HG03354 (cell line): ENCODE measurements at regions not wholly inside any gene's neighbourhood (a gene's known extent, or its start where the extent isn't known, plus 50 kb on each side); places are given as distances from the start of the nearest gene placed in this dataset.
"Not testable (repeated sequence)": the region's sequence is repeated elsewhere in the genome, so short reads cannot be mapped to it uniquely, and the experiment has no call there.

ENCODE experiments used
- ATAC-seq: cut with Tn5 transposase; IDR thresholded peaks from one replicate; pipeline ENCODE4 v1.9.1; 2021; ENCODE audit warnings: mild to moderate bottlenecking; ENCODE audit not compliant: unreplicated experiment, poor library complexity, severe bottlenecking

DNA sequence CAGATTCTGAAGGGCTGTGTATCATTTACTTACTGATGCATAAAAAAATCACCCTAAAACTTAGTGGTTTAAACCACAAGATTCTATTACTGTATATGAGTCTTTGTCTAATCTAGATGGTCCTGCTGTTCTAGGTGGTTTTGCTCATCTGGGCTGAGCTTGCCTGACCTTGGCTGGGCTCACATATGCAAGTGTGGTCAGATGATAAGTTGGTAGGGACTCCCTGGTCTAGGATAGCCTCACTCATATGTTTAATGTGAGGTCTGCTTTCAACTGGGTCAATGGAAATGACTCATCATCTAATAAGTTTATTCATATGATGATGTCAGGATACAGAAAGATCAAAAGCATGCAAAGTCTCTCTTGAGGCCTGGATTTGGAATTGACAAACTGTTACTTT lies 887.8 kb downstream of the TRHDE start:
- ATAC-seq: no peak

DNA sequence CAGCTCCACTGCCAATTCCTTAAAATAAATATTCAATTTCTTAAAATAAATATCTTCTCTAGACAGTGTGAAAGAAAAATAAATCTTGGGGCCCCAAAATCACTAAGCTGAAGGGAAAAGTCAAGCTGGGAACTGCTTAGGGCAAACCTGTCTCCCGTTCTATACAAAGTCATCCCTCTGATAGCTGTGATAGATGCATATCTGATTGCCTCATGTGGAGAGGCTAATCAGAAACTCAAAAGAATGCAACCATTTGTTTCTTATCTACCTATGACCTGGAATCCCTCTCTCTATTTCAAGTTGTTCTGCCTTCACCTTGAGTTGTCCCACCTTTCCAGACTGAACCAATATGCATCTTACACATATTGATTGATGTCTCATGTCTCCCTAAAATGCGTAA lies 889.8 kb downstream of the TRHDE start:
- no peak for ATAC-seq

DNA sequence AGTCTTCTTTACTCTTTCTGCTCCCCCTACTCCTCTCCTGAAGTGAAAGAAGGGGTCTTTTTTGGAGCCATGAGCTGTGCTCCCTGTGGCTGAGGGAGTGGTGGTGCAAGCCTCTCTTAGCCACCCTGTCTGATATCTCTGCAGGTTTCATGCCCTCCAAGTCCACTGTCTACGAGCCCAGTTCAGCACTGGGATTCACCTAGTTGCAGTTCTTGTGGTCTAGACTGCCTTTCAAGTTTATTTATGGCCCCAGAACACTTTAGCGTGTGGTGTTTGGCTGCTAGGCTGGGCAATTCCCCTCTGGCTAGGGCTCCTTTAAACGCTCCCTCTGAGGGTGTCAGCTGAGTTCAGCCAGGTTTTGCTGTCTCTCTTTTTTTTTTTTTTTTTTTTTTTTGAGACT lies 908.6 kb downstream of the TRHDE start:
- no peak for ATAC-seq

DNA sequence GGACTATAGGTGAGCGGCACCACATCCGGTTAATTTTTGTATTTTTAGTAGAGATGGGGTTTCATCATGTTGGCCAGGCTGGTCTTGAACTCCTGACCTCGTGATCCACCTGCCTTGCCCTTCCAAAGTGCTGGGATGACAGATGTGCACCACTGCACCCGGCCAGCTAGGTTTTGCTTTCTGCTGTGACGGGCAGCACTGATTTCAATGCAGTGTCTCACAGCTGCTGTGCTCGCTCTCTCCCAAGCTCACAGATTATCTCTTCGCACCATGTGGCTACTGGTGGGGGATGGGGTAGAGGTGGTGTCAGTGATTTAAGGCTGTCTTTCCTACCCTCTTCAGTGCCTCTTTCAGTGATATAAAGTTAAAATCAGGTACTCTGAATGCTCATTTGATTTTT lies 909.1 kb downstream of the TRHDE start:
- no peak for ATAC-seq

DNA sequence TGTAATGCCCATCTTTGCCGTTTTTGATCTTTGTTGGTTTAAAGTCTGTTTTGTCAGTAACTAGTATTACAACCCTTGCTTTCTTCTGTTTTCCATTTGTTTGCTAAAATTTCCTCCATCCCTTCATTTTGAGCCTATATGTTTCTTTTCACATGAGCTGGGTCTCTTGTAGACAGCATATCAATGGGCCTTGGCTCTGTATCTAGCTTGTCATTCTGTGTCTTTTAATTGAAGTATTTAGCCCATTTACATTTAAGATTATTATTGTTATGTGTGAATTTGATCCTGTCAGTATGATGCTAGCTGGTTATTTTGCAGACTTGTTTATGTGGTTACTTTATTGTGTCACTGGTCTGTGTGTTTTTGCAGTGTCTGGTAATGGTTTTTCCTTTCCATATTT lies 913.2 kb downstream of the TRHDE start:
- no peak for ATAC-seq

- ATAC-seq: no peak
Observed at GRCh38 chr12:73186272-73186671, 914.1 kb downstream of the TRHDE start.

GRCh38 chr12:73187765-73188164 lies 915.6 kb downstream of the TRHDE start:
- no peak for ATAC-seq

- ATAC-seq: no peak
Observed at GRCh38 chr12:73210548-73211204, 938.5 kb downstream of the TRHDE start.

- ATAC-seq: no peak
Observed at GRCh38 chr12:73220951-73221350, 948.8 kb downstream of the TRHDE start.

- no peak for ATAC-seq
Observed at GRCh38 chr12:73221398-73221797, 949.2 kb downstream of the TRHDE start.

DNA sequence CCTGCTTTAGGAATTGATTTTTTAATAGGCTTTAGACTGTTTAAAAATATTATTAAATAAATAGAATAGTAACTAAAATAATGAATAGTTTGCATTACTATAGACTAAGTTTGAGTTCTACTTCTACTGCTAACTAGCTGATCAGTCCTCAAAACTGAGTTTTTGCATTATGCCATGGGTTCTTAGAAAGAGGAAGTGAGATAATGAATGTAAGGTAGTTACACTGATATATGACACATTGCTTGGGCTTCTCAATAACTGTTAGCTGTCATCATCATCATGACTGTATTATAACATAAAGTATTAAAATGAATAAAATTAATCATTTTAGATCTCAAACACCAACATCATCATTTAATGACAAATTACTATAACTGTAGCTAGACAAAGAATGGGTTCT lies 949.7 kb downstream of the TRHDE start:
- no peak for ATAC-seq

- no peak for ATAC-seq
Observed at GRCh38 chr12:73225371-73225937, 953.3 kb downstream of the TRHDE start.

GRCh38 chr12:73225941-73226340 lies 953.8 kb downstream of the TRHDE start:
- no peak for ATAC-seq

- ATAC-seq: no peak
Observed at GRCh38 chr12:73226593-73226992, 954.4 kb downstream of the TRHDE start.

DNA sequence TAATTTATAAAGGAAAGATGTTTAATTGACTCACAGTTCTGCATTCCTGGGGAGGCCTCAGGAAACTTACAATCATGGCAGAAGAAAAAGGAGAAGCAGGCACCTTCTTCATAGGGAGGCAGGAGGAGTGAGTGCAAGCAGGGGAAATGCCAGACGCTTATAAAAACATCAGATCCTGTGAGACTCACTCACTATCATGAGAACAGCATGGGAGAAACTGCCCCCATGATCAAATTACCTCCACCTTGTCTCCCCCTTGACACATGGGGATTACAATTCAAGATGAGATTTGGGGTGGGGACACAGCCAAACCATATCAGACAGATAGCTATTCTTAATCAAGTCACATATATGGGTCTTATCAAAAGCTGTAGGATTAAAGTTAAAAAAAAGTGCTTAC lies 956.7 kb downstream of the TRHDE start:
- not testable (repeated sequence) for ATAC-seq

GRCh38 chr12:73235387-73235786 lies 963.2 kb downstream of the TRHDE start:
- no peak for ATAC-seq

- ATAC-seq: no peak
Observed at GRCh38 chr12:73240110-73240509, 967.9 kb downstream of the TRHDE start.

- ATAC-seq: no peak
Observed at GRCh38 chr12:73262788-73263381, 990.7 kb downstream of the TRHDE start.

DNA sequence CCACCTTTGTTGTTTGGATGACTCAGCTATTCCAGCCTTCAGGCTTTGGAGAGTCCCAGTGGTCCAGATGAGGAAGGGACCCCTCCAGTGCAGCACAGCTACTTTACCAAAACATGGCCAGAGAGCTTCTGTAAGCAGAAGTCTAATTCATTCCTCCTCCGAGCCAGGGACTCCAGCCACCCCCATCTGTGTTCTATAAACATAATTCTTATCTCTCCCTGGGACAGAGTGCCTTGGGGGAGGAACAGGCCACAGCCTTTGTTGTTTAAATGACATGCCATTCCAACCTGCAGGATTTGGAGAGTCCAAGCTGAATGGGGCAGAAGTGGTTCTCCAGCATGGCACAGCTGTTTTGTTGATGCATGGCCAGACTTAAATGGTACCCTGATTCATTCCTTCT lies 994.0 kb downstream of the TRHDE start:
- no peak for ATAC-seq

- ATAC-seq: no peak
Observed at GRCh38 chr12:73274976-73275375, 1002.8 kb downstream of the TRHDE start.

GRCh38 chr12:73277971-73278370 lies 1005.8 kb downstream of the TRHDE start:
- ATAC-seq: no peak

DNA sequence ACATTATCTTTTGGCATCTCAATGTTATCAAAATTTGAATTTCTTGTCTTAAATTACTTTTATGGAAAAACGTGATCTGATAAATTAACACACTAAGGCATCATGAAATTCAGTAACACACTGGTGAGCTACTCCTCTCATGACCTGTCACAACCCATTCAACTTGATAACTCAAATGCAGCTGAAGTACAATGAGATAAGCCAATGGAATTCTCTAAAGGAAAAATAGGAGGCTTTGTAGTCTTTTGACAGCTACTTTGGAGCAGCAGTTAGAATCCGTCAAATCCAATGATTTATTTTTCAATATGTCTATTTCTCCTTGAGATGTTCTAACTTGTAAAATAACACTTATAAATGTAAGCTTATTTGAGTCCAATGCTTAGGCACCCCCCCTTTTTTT lies 1029.4 kb downstream of the TRHDE start:
- no peak for ATAC-seq
